ENCODE measurements at regions not wholly inside any gene's neighbourhood (a gene's known extent, or its start where the extent isn't known, plus 50 kb on each side); places are given as distances from the start of the nearest gene placed in this dataset.

GRCh38 chr2:7325186-7325585 lies 408.0 kb downstream of the RNF144A start:
- TF ChIP-seq CTCF (IDR thresholded peaks at IDR 0.05) = no peak
- no peak for TF ChIP-seq POLR2A (IDR thresholded peaks at IDR 0.05)

Measured in heart left ventricle (tissue), 13 donors.